ENCODE measurements at regions not wholly inside any gene's neighbourhood (a gene's known extent, or its start where the extent isn't known, plus 50 kb on each side); places are given as distances from the start of the nearest gene placed in this dataset.

GRCh38 chr9:2411459-2412215, 209.9 kb upstream of the VLDLR start:
- no peak for DNase-seq (ENCODE audit: low spot score in 2 of 2)
- Histone ChIP-seq H3K27ac (no peak overlapping the region), H3K4me3 (no peak overlapping the region), H3K27me3 (no peaks in the 10 kb centered on the region), H3K4me1 (no peaks in the 10 kb centered on the region), H3K36me3 (no peaks in the 10 kb centered on the region), H3K9me3 (no peaks in the 10 kb centered on the region)
- 58% methylated on average over 8 of the region's 8 CpGs for WGBS
- no peak for TF ChIP-seq EP300 (IDR thresholded peaks at IDR 0.05)
- TF ChIP-seq POLR2AphosphoS5 (IDR thresholded peaks at IDR 0.05) = no peak
- TF ChIP-seq POLR2A (IDR thresholded peaks at IDR 0.05) = no peak
- TF ChIP-seq CTCF (IDR thresholded peaks at IDR 0.05) = no peak

- H3K27ac ChIP-seq = no peak overlapping the region
- H3K4me1 ChIP-seq = no peaks in the 10 kb centered on the region
- no peak for DNase-seq (ENCODE audit: low spot score in 2 of 2)
- H3K9me3 ChIP-seq = no peaks in the 10 kb centered on the region
- 52% methylated on average over 4 of the region's 4 CpGs for WGBS
- no peaks in the 10 kb centered on the region for H3K27me3 ChIP-seq
- no peak overlapping the region for H3K4me3 ChIP-seq
- TF ChIP-seq CTCF (IDR thresholded peaks at IDR 0.05) (no peak), POLR2A (IDR thresholded peaks at IDR 0.05) (no peak)
- H3K36me3 ChIP-seq = no peaks in the 10 kb centered on the region
Measured at GRCh38 chr9:2413160-2413805, 208.3 kb upstream of the VLDLR start.

- Histone ChIP-seq H3K36me3 (no peaks in the 10 kb centered on the region), H3K27me3 (no peaks in the 10 kb centered on the region), H3K9me3 (no peaks in the 10 kb centered on the region), H3K4me1 (no peaks in the 10 kb centered on the region), H3K4me3 (no peak overlapping the region), H3K27ac (no peak overlapping the region)
- TF ChIP-seq EP300 (IDR thresholded peaks at IDR 0.05) = no peak
- no peak for TF ChIP-seq POLR2AphosphoS5 (IDR thresholded peaks at IDR 0.05)
- no peak for TF ChIP-seq CTCF (IDR thresholded peaks at IDR 0.05)
- no peak for TF ChIP-seq POLR2A (IDR thresholded peaks at IDR 0.05)
- WGBS = 84% methylated on average over 2 of the region's 2 CpGs
- DNase-seq (ENCODE audit: low spot score in 2 of 2) = no peak
Measured at GRCh38 chr9:2414465-2414864, 207.1 kb upstream of the VLDLR start.

- no peak for TF ChIP-seq POLR2AphosphoS5 (IDR thresholded peaks at IDR 0.05)
- no peak for TF ChIP-seq POLR2A (IDR thresholded peaks at IDR 0.05)
- TF ChIP-seq CTCF (IDR thresholded peaks at IDR 0.05) = no peak
- no peak for TF ChIP-seq EP300 (IDR thresholded peaks at IDR 0.05)
- no peaks in the 10 kb centered on the region for H3K36me3 ChIP-seq
- no peaks in the 10 kb centered on the region for H3K4me1 ChIP-seq
- no peak overlapping the region for H3K27ac ChIP-seq
- no peaks in the 10 kb centered on the region for H3K27me3 ChIP-seq
- no peaks in the 10 kb centered on the region for H3K9me3 ChIP-seq
- 95% methylated on average over 6 of the region's 6 CpGs for WGBS
- no peak overlapping the region for H3K4me3 ChIP-seq
- DNase-seq (ENCODE audit: low spot score in 2 of 2) = no peak
Measured at GRCh38 chr9:2415326-2415725, 206.3 kb upstream of the VLDLR start.

GRCh38 chr9:2417730-2418129, 203.9 kb upstream of the VLDLR start:
- Histone ChIP-seq H3K36me3 (no peaks in the 10 kb centered on the region), H3K4me1 (no peaks in the 10 kb centered on the region), H3K27me3 (no peaks in the 10 kb centered on the region), H3K4me3 (no peak overlapping the region), H3K27ac (no peak overlapping the region), H3K9me3 (no peaks in the 10 kb centered on the region)
- DNase-seq (ENCODE audit: low spot score in 2 of 2) = no peak
- WGBS = 75% methylated on average over 4 of the region's 4 CpGs
- no peak for TF ChIP-seq POLR2A (IDR thresholded peaks at IDR 0.05)
- no peak for TF ChIP-seq EP300 (IDR thresholded peaks at IDR 0.05)
- no peak for TF ChIP-seq CTCF (IDR thresholded peaks at IDR 0.05)
- TF ChIP-seq POLR2AphosphoS5 (IDR thresholded peaks at IDR 0.05) = no peak
